Endometrial microvascular endothelial cells (primary cell): ENCODE measurements at regions not wholly inside any gene's neighbourhood (a gene's known extent, or its start where the extent isn't known, plus 50 kb on each side); places are given as distances from the start of the nearest gene placed in this dataset.
"Not testable (repeated sequence)": the region's sequence is repeated elsewhere in the genome, so short reads cannot be mapped to it uniquely, and the experiment has no call there.

Experiments
- in situ Hi-C: cut with HindIII; loops from 2 replicates; pipeline ENCODE4 v1.10.0; 2017; ENCODE audit warnings: low sequenced_read_pairs, low pct_unique_long_range_greater_than_20kb; ENCODE audit errors: inconsistent ontology term

GRCh38 chr10:3889961-3890522 is 105.0 kb upstream of the KLF6 start:
- in situ Hi-C loops = no loop called here

DNA sequence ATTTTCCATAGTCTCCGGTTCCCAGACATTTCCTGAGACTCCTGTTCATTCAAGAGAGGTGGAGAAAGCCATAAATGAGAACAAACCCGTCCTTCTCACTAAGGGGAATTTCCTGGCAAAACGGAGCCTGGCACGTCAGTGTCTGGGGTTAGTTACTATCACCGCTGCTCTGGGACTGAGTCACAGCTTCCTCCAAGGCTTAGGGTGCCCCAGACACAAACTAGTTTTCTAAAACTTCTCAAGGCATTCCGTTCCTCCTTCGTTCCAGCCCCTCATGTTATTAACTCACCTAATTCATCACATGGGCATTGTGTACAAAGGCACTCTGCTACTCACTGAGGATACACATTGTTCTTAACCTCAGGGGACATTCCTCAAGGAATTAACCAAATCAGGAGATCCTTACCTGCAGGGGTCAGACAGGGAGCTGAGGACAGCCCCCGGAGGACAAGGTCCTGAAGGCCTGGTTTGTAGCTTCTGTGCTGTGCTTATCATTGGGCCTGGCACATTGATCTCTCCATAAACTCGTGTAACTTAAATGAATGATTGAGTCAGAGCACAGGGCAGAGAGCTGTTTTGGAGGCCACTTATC is 103.0 kb upstream of the KLF6 start:
- in situ Hi-C loops = no loop called here

GRCh38 chr10:3887404-3887803 is 102.4 kb upstream of the KLF6 start:
- in situ Hi-C loops = no loop called here

GRCh38 chr10:3886641-3887251 is 101.7 kb upstream of the KLF6 start:
- in situ Hi-C loops = no loop called here

- in situ Hi-C loops = no loop called here
Measured at GRCh38 chr10:3886191-3886590, 101.2 kb upstream of the KLF6 start.

DNA sequence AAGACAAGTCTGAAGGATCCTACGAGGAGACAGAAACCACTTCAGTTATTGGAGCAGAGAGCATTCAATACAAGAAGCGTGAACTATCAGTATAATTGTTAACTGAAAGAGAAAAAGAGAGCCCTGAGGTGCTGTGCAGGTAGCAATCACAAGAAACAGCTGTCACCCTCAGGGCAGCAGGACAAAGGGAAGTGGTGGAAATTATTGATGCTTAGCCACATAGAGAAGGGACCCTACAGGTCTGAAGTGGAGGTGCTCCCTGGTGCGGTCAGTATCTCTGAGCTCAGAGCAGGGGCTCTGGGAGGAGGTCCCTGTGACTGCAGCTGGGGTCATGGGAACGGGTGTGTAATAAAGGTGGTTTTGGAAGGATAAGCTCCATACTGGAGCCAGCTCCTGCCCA is 97.8 kb upstream of the KLF6 start:
- in situ Hi-C loops = no loop called here

DNA sequence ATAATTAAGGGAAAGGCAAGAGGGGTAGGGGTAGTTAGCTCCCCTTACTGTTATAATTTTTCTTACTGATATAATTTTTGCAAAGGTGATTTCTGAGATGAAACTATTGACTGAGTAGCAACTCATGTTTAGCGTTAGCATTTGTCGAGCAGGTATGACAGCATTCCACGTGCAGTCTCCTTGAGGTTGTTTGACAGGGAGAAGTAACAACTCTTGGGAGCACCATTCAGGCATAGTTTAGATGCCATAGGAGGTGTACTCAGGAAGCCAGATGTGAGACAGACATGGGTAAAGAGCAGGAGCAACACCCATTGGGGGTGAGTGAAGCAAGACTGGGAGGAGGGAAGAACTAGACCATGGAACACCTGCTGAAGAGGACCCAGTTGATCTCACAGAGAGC is 96.6 kb upstream of the KLF6 start:
- in situ Hi-C loops = no loop called here

- in situ Hi-C loops = no loop called here
Measured at GRCh38 chr10:3879073-3879472, 94.1 kb upstream of the KLF6 start.

DNA sequence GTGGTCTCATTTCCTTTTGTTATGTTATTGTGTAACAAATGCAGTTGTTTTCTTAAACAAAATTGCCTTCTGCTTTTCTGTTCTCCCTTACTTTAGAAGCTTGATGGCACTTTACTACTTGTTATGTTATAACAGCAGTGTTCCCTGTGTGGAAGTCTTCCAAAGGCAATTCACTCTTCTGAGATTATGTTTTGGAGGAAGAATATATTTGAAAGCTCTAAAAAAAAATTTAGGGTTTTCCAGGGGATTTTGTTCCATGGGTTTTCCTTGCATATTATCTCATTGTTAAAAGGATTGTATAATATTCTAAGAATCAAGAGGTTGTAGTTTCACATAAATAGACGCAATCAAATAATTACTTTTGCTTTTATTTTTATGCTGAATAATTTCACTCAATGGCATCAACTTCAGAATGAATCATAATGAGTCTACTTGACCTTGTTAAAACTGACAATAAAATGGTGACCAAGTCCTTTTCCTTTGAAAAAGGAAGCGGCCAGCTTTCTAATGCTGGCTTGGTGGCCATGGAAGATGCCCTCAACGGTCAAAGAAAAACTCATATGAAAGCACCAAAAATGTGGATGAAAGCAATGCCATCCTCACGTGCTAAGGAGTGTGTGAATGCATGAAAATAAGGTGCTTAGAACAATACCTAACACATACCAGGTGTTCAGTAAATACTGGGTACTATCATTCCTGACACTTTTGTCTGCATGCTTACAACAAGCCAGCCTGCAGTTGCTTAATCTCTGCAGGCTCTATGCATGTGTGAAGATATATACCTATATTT is 92.4 kb upstream of the KLF6 start:
- in situ Hi-C loops = no loop called here

DNA sequence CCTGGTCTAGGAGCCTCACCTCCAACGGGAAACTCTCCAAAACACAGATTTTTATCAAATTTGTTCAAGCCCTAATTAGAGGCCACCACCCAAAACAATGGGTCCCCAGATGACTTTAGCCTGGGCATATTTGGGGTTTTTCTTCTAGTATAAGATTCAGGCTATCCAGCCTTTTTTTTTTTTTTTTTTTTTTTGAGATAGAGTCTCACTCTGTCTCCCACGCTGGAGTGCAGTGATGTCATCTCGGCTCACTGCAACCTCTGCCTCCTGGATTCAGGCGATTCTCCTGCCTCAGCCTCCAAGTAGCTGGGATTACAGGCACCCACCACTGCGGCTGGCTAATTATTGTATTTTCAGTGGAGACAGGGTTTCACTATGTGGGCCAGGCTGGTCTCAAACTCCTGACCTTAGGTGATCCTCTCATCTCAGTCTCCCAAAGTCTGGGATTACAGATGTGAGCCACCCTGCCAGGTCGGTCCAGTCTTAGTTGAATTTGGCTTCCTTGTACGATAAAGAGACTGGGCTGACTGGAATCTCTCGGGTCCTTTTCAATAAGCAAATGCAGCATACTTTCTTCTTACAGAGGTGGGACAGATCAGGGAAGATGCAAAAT is 91.4 kb upstream of the KLF6 start:
- in situ Hi-C loops = no loop called here

DNA sequence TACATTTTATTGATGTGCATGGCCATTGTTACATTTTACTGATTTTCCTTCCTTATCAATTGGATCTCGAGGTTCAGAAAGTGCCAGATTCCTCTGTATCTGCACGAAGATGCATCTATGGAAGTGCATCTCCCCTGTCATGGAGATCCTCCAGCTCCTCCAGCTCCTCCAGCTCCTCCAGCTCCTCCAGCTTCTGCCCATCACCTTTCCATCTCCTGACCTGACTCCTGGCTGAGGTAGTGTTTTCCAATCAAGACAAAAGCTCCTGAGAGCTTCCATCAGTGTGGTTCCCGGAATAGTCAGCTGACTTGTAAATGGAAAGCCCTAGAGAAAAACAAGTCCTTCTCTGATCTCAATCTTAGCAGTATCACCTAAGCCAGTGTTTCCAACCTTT is 90.8 kb upstream of the KLF6 start:
- in situ Hi-C loops = no loop called here

GRCh38 chr10:3874990-3875841 is 90.2 kb upstream of the KLF6 start:
- in situ Hi-C loops = no loop called here

DNA sequence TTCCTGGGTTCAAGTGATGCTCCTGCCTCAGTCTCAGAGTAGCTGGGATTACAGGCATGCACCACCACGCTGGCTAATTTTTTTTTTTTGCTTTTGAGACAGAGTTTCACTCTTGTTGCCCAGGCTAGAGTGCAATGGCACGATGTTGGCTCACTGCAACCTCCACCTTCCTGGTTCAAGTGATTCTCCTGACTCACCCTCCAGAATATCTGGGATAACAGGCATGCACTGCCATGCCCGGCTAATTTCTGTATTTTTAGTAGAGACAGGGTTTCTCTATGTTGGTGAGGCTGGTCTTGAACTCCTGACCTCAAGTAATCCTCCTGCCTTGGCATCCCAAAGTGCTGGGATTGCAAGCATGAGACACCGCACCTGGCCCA is 89.6 kb upstream of the KLF6 start:
- in situ Hi-C loops = not testable (repeated sequence)

- in situ Hi-C loops = no loop called here
Measured at GRCh38 chr10:3873728-3874461, 88.9 kb upstream of the KLF6 start.

DNA sequence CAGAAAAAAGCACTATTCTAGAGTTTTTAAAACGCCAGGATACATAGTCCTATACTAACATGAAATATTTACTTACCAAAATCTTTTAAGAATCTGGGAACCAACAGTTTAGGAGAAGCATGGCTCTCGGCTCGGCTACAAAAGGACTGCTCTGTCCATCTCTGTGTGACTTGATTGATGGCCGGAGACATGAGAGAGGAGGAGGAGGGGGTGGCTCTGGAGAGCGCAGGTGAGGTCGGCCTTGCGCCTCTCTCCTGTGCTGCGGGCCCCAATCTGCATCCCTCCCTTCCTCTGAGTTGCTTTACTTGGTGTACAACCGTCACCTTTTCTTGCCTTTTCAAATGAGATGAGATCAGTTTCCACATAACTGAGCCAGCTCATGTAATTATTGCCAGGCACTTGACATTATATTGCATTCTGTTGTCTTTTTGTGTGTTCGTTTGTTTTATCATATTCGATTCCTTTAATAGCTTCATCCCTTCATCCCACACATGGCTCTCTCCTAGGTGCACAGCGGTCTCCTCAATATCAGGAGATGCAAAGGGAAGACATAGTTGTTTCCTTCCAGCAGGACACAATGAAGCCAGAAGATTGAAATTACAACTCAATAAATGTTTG is 87.8 kb upstream of the KLF6 start:
- in situ Hi-C loops = no loop called here

DNA sequence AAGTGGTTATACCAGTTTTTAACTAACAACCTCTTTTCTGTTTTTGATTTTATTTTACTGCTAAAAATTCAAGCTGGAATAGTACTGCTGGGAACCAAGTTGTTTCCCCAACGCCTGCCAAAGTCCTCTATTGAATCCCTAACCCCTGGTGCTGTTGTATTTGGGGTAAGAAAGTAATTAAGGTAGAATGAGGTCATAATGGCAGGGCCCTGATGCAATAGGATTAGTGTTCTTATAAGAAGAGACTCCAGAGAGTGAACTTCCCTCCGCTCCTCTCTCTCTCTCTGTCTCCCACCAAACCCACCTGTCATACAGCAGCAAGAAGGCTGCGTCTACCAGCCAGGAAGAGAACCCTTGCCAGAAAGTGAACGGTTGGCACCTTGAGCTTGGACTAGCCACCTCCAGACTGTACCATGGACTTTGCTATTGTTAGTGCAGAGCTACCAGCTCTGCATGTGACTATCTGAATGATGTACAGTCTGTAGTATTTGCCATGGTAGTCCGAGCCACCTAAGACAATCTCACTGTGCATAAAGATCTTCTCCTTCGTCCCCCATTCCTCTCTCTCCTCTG is 86.5 kb upstream of the KLF6 start:
- in situ Hi-C loops = no loop called here

DNA sequence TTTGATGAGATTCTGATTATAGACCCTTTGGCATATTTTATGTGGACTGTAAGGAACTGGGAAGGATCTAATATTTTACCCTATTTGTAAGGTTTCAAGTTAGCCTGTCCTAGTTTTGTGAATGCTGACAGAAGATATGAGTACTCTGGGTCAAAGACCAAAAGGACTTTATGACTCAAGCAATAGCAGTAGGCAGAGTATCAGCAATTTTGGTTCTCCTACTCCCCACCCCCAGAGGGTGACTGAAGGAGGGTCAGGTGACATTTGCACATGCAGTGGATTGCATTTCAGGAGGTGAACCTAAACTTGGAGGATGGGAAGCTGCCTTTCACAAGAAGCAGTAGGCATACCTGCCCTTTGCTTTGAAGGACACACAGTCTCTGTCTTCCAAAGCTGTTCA is 84.0 kb upstream of the KLF6 start:
- in situ Hi-C loops = no loop called here

GRCh38 chr10:3868271-3868664 is 83.3 kb upstream of the KLF6 start:
- in situ Hi-C loops = no loop called here
